ENCODE measurements at regions not wholly inside any gene's neighbourhood (a gene's known extent, or its start where the extent isn't known, plus 50 kb on each side); places are given as distances from the start of the nearest gene placed in this dataset.

DNA sequence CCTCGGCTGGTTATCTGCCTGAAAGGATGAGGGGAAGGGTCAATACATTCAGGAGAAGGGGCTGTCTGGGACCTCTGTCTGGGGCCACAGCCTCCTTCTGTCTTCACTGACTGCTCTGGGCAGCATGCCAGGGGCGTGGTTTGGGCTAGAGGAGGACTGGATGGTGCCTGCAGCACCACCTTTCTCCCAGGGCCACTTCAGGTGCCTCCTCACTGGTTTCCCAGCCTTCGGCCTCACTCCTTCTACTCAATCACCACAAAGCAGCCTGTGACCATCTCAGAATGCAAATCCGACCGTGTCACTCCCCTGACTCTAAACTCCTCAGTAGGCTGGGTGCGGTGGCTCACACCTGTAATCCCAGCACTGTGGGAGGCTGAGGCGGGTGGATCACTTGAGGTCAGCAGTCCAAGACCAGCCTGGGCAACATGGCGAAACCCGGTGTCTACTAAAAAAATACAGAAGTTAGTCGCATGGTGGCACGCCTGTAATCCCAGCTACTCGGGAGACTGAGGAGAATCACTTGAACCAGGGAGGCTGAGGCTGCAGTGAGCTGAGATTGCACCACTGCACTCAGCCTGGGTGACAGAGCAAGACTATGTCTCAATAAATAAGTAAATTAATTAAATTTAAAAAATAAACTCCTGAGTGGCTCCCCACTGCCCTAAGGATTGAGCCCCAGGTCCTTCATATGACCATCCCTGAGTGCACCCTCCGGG lies 50.1 kb upstream of the ECE1 start:
- no peaks in the 10 kb centered on the region for H3K27me3 ChIP-seq (ENCODE audit: control insufficient read depth, insufficient read depth, low read length)
- TF ChIP-seq, protein P1, sequence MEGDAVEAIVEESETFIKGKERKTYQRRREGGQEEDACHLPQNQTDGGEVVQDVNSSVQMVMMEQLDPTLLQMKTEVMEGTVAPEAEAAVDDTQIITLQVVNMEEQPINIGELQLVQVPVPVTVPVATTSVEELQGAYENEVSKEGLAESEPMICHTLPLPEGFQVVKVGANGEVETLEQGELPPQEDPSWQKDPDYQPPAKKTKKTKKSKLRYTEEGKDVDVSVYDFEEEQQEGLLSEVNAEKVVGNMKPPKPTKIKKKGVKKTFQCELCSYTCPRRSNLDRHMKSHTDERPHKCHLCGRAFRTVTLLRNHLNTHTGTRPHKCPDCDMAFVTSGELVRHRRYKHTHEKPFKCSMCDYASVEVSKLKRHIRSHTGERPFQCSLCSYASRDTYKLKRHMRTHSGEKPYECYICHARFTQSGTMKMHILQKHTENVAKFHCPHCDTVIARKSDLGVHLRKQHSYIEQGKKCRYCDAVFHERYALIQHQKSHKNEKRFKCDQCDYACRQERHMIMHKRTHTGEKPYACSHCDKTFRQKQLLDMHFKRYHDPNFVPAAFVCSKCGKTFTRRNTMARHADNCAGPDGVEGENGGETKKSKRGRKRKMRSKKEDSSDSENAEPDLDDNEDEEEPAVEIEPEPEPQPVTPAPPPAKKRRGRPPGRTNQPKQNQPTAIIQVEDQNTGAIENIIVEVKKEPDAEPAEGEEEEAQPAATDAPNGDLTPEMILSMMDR (IDR thresholded peaks at IDR 0.05; ENCODE audit: insufficient read depth, low read length, severe bottlenecking): no peak
- no peak for FAIRE-seq
- DNase-seq (ENCODE audit: low read depth): no peak
- H3K4me3 ChIP-seq (ENCODE audit: low read depth, low read length): no peak overlapping the region
- no peaks in the 10 kb centered on the region for H3K36me3 ChIP-seq (ENCODE audit: control insufficient read depth, insufficient read depth, low read length)

Measured in bronchial epithelial cell (primary cell).